M059J (cell line): ENCODE measurements at regions not wholly inside any gene's neighbourhood (a gene's known extent, or its start where the extent isn't known, plus 50 kb on each side); places are given as distances from the start of the nearest gene placed in this dataset.

Experiments used
- DNase-seq: peaks from one replicate; pipeline ENCODE4 v3.0.0-alpha.2; 2012; ENCODE audit warnings: low read depth

DNA sequence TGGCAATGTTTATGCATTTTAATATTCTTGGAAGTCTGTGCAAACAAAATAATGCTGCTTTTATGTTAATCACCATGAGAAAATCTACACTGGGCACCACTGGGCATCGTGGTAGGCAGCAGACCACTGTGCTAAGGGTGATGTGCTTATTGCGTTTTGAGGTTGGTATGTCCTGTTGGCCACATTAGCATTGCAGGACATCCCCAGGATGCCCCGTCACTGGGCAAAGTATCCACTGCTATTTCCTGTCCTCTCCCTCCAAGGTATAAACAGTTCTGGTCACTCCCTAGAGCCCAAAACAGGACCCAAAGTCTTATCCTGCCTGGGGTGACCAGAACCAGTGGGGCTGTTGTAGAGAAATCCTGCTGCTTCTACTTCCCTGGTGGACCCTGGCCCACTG lies 284.2 kb upstream of the ROPN1 start:
- DNase-seq: peak; percentile 50

DNA sequence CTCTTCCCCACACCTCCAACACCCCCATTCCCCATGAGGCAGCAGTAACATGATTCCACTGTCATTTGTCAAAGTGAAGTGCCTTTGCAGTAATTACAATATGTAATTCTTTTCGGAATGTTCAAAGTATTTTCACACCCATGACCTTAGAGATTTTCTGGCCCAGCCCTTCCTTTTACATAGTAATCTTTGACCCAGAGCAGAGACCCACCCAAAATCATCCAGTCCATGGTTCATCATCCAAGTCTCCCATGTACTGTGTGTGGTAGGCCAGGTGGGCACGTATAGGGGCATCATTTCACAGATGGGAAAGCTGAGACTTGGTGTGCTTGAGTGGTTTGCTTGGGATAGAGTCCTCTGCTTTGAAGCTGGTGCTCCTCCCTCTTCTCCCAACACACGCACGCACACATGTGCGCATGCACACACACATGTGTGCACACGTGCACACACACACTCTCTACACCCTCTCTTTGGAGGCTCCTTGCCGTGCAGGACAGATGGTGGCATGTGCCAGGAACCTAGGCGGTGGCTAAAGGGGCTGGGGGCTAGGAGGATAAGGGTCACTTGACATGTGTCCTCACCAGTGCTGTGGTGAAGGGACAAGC lies 284.7 kb upstream of the ROPN1 start:
- DNase-seq: no peak

DNA sequence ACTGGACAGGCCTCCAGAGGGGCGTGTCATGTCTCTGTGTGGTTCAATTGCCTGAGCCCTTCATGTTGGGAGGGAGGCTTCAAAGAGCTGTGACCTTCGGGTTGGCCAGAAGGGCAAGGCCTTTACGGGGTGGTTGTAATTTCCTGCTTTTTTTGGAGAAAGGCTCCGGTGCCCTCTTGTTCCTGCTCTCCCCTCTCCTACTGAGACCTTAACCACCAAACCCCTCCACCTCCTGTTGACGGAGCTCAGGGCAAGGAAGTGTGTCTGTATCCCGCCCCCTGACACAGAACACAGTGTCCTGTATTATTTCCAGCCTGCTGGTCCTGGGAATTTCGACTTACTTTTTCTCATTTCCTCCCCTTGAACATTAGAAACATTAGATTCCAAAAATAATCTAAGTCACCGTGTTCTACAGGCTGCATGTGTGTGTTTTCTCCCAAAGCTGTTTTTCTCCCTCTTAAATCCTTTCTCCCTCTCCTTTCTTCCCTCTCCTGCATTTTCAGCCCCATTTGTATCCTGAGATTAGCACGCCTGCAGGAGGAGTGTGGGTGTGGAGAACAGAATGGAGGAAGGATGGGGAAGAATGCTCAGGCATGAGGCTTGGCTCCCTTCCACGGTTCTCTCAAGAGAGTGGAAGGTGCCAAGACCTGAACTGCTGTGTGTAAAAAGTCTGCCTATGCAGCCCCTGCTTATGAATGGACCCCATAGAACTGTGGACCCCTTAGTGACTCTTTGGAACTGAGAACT lies 285.4 kb upstream of the ROPN1 start:
- peak; percentile 47 for DNase-seq

DNA sequence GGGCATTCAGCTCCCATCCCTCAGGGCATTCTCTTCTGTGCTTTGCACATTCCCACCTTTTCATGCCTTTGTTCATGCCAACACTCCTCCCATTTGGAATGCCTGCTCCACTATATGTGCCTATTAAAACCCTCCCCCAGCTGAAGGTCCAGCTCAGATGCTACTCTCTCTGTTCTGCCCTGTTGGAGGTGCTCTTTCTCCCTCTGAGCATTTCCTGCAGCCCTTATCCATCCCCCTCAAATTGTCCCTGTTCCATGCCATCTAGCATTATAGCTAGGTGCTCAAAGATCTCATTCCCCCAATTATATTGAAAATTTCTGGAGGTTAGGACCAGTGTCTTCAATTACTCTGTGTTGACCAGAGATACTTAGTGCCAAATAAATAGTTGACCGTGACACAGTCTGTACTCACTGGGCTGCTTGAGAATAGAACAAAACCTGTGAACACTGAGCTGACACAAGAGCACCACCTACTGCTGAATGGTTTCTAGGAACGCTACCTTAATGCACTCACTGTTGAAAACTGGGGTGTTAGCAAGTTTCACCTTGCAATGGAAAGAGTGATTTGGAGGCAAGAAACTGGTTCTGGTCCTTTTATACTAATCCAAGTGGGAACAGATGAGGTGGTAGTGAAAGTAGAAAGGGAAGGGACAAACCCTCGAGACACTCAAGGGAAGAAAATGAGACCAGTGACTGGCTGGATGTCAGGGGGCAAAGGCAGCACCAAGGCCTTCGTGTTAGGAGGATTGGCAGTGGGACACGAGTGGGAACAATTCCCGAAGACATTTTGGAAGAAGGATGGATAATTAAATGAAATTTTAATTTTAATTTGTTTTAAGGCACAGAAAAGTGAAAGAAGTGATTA lies 289.8 kb upstream of the ROPN1 start:
- peak; percentile 73 for DNase-seq

DNA sequence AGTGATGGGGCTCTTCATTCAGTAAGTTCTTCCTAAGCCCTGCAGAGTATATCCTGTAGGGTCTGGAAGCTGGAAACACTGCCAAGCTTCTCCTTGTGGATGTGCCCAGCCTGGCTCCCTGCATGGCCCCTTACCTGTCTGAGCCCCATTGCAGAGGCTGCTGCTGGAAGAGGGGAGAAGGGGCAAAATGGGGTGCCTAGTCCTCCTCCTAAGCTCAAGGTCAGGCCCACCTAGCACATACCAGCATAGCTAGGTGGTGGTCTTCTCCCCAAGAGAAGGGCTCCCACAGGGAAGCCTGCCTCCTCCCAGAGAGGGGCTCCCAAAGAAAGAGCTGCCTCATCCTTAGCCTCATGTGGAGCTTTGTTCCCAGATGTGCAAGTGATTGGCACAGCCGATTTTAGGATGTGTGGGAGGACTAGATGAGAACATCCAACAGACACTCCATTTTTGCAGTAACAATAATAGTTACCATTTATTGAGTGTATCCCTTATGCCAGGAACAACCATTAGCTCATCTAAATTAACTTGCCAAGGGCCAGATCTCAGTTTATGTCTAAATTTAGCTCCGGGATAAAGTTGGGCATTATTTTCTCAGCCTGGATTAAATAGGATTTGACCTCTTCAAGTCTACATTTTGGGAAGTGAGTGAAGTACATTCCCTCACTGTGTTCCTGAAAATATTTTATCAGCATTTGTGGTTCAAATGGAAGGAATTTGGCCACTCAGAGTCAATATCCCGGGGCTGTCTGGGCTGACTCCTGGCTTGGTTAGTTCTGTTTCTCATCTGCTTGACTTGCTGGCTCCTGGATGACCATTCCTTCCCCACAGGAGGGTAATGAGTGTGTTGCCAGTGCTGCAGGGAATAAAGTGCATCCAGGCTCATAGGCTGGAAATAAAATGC lies 291.1 kb upstream of the ROPN1 start:
- peak; percentile 91 for DNase-seq

DNA sequence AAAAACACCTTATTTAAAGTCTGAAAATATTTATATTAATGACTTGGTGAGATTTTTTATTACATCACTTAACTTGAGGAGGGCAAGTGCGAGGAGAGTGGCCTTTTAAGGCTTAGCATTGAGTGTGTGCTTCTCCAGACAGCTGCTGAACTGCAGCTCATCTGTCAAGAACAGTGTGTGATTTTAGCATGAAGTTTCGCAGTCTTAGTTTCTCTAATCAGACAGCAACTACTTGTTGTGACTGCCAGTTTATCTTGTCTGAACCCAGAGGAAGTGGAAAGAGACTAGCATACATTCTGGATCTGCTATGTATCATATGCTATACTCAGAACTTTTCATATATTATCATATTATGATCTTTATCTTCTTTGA lies 291.7 kb upstream of the ROPN1 start:
- DNase-seq: no peak

DNA sequence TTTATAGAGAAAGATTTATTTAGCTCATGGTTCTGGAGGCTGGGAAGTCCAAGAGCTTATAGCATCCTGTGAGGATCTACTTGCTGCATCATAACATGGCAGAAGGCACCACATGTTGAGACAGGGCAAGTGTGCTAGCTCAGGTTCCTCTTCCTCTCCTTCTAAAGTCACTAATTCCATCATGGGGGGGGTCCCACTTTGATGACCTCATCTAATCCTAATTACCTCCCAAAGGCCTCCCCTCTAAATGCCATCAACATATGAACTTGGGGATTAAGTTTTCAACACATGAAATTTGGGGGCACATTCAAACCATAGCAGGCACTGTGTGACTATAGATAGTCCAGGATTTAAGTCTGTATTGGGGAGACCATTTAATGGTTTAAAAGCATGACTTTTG lies 297.1 kb upstream of the ROPN1 start:
- DNase-seq: no peak

DNA sequence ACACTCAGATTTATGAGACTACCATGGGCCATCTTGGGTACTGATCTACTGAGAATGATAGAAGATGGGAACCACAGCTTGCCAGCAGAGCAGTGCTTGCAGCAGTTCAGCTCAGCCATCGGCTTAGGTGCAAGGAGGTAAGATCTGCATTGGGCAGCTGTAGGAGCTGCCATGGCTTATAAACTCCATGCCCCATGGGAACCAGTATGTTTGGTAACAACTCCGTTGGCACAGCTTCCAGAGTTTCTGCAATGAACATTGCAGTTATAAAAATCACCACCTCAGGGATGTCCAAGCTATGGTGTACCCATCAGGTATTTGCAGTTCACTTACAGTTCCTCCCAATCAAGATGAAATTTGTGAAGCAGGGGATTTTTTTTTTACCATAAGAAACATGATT lies 299.1 kb upstream of the ROPN1 start:
- no peak for DNase-seq

DNA sequence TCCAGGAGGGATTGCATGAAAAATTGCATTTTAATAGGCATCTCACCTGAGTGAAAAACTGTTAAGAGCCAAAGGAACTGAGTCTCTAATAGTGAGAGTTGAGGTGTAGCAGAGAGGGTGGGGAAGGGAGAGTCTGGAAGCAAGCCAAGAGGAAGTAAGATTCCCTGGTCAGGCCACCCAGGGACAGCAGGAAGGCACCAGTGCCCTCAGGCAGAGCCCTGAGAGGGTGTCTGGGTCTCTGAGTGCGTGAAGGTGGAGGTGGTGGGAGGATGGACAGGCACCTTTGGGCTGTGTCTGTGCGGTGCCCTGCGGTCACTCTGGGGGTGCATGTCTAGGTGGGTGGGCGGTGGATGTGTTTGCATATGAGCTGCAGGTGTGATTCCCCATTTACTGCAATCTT lies 300.4 kb upstream of the ROPN1 start:
- peak; percentile 50 for DNase-seq

DNA sequence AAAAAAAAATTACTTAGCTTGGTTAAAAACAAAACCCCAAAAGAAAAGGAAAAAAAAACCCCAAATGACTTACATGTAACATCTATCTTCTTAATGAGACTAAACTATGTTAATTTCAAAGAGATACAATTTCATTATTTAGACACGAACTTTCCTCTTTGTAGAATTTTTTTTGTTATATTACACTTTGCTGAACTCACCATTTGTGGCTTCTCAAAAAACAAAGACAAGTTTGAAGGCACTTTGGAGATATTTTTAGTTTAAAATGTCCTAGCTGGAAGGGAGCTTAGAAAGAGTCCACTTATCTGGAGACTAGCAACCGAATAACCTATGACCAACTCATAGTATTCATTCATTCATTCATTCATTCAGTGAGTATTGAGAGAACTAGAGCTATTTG lies 301.7 kb upstream of the ROPN1 start:
- no peak for DNase-seq

DNA sequence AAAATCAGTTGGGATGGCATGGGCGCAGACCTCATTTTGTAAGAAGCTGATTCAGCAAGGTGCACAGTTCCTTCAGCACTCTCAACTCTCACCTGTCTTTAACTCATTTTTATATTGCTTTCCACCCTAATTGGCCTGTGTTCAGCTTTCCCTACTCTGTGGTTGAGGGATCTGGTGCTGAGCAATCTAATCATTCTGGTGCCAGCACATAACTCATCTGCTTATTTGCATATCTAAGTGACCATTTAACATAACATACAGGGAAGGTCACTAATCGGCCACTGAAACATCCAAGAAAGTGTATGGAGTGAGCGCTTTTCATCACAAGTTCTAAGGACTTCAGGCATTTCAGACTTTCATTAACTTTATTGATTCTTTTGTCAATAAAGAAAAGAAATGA lies 303.4 kb upstream of the ROPN1 start:
- peak; percentile 75 for DNase-seq

DNA sequence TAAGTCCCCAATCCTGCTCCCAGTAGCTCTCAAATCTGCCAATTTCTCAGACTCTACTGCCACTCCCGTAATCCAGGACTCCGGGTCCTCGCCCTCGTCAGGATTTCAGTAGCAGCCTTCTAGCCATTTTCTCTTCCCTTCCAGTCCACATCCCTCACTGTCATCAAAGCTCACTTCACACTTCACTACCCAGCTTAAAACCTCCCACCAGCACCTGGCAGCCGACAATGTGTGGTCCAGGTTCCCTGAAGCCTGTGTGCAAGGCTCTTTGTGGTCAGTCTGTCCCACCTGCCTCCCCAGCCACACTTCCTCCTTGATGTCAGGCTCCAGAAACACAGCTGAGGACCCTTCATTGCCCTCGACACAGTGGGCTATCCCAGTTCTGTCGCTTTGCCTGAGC lies 304.5 kb upstream of the ROPN1 start:
- no peak for DNase-seq

DNA sequence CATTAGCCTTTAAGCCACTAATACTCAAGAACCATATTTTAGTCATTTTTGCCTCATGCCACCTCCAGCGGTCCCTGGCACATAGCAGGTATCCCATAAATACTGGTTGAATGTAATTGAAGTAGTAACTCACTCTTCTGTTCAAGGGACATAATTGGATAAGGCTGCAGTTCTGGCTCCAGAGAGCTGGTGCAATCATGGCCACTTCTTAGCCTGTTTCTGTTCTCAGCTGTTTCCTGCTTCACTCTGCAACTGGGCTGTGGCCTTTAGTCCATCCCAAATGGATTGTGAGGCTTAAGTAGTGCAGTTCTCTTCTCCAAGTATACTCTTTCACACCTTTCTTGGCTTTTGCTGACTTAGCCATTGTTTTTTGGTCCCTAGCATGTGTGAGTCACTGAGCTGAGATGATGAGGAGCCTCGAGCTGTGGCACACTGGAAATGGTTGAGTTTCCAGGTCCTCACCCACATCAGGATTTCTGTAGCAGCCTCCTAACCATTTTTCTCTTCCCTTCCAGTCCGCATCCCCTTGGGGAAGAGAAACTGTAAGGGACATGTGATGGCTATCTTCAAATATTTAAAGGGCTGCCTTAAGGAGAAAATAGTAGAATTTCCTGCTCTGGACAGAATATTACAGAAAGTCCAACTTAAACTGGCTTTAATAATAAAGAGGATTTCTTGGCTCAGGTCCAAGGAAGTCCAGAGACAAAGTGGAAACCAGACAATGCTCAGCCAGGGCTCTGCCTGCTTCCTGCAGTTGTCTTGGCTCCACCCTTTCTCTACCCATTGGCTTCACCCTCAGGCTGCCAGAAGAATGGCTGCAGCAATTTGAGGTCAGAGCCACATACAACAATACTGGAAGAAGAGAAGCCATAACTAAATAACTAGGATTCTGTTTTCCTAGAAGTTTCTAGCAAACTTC lies 305.4 kb upstream of the ROPN1 start:
- DNase-seq: peak; percentile 61

DNA sequence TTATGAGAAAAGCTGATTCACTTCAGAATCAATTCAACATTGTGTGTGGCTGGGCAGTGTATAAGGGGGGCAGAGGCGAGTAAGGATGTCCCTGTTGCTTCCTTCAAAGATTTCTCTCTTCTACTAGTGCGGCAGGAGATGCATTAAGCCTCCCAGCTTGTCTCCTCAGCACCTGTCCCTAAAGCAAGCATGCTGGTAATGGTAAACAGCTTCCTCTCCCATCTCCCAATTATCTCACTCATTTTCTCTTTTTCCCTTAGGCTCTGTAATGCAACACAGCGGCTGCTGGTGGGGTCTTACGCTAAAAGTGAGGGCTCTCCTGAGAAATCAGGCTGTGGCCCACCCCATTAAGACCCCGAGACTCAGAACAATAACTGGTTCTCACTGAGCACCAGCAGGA lies 306.4 kb upstream of the ROPN1 start:
- DNase-seq: no peak

DNA sequence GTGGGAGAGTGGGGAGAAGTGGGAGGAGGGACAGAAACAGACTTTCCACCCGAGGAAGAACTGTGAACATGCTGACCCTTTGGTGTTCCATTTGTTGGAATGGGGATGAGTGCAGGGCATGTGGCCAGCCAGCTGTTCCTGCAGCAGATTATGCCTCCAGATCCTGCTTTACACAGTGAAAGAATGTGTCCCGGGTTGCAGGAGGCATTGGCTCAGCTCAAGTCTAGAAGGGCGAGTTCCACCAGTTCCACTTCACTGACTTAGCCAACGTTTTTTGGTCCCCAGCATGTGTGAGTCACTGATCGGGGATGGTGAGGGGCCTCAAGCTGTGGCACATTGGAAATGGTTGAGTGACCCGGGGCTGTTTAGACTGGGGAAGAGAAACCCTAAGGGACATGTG lies 307.0 kb upstream of the ROPN1 start:
- DNase-seq: no peak

DNA sequence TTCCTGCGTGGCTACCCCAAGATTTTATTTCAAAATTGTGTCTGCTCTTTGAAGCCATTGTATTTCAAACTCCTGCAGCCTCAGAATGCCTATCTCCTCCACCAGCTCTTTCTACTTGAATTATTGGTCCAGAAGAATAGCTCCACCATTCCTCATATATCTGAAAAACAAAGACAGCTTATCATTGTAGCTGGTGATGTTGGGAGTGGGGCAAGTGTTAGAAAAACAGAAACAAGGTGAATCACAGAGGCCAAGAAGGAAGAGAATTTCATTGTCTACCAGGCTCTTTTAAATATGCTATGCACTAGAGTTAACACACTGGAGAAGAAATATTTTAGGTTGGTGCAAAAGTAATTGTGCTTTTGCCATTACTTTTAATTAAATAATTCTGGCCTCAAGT lies 307.9 kb upstream of the ROPN1 start:
- no peak for DNase-seq

DNA sequence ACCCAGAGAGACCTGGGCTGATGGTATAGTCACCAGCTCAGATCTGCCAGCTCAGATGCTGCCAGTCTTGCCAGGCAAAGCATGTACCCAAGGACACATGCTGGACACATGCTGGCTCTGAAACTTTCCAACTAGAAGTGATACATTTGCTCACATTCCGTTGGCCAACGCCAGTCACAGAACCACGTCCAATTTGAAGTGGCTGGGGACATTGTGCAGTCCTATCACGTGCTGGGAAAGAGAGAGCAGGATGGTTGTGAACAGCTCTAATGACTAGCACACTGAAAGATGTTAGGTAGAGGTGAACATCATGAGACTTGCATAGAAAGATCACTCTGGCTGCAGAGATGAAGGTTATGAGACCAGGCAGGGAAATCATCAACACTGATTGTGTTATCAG lies 308.5 kb upstream of the ROPN1 start:
- no peak for DNase-seq

DNA sequence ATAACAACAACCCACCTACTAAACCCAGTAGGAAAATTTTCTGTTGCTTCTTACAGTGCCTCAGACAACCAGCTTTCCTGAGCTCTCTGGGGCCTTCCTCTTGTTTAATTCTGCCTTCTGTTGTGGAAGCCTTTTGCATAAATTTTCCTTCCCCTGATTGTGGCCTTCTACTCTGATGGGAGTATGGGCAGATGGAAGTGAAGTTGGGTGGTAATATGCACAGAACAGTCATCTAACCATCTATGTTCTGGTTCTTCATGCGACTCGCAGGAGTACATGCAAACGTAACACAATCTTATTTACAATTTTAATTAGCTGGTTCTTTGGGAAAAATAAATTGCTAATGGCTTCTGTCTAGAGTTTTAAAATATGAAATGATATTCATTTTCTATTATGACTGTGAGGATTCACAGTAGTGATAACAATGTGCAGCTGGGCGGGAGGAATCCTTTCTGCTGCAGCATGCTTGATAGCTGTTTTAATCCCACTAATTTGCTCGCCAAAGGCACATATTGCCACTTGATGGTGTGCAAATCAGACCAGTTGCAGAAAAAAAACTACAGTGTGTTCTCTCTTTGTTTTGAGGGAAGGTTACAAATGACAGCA lies 311.5 kb upstream of the ROPN1 start:
- no peak for DNase-seq

DNA sequence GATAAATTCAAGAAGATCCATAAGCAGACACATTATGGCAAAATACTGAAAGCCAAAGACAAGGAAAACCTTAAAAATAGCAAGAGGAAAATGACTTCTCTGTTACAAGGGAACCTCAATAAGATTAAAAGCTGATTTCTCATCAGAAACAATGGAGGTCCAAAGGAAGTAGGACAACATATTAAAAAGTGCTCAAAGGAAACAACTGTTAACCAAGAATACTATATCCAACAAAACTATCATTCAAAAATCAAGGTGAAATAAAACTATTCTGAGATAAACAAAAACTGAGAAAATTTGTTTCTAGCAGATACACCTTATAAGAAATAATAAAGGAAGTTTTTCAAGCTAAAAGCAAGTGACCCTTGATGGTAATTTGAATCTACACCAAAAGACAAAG lies 314.7 kb upstream of the ROPN1 start:
- DNase-seq: no peak

DNA sequence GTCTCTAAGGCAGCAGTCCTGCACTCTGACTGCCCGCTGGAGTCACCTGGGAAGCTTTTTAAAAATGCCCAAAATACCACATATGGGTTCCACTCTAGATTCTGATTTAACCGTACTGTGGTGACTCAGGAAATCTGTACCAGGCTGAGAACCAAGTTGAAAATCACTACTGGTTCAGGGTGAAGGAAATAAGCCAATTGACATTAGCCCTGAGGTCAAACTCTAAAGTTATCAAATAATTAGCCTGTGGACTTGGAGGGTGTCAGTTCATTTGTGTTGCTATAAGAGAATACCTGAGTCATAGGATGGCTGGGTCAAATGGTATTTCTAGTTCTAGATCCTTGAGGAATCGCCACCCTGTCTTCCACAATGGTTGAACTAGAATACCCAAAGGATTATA lies 321.7 kb upstream of the ROPN1 start:
- peak; percentile 64 for DNase-seq
